ENCODE measurements at regions not wholly inside any gene's neighbourhood (a gene's known extent, or its start where the extent isn't known, plus 50 kb on each side); places are given as distances from the start of the nearest gene placed in this dataset.

GRCh38 chr1:239677362-239677761 lies 291.0 kb downstream of the CHRM3 start:
- POLR2A ChIA-PET, result no interaction called here
- TF ChIP-seq CTCF (IDR thresholded peaks at IDR 0.05), result no peak

GRCh38 chr1:239678181-239678580 lies 291.8 kb downstream of the CHRM3 start:
- ATAC-seq (ENCODE audit: poor library complexity) (no peak), DNase-seq (no peak)
- POLR2A ChIA-PET, result no interaction called here
- no peaks in the 10 kb centered on the region for H3K9me3 Mint-ChIP-seq
- Histone ChIP-seq H3K9me3 (ENCODE audit: control insufficient read depth in 1 of 2, insufficient read depth in 1 of 2, low read length in 2 of 2) (no peaks in the 10 kb centered on the region), H3K36me3 (ENCODE audit: insufficient read depth, low read length) (no peaks in the 10 kb centered on the region), H3K4me3 (ENCODE audit: low read length) (no peak overlapping the region), H3K27ac (ENCODE audit: low read depth in 1 of 2, low read length in 2 of 2) (no peak overlapping the region), H3K4me1 (ENCODE audit: insufficient read depth, low read length) (no peaks in the 10 kb centered on the region), H3K27me3 (ENCODE audit: control insufficient read depth in 1 of 2, insufficient read depth in 2 of 2, low read length in 2 of 2) (no peaks in the 10 kb centered on the region)
- no peak overlapping the region for H3K27ac Mint-ChIP-seq
- no peak overlapping the region for H3K4me3 Mint-ChIP-seq
- intact Hi-C loops (cut with DNase I, micrococcal nuclease), result no loop called here
- CTCF ChIA-PET, result no interaction called here
- H3K27me3 Mint-ChIP-seq, result no peaks in the 10 kb centered on the region
- no peaks in the 10 kb centered on the region for H3K4me1 Mint-ChIP-seq (ENCODE audit: low read depth)
- TF ChIP-seq CTCF (IDR thresholded peaks at IDR 0.05), result no peak
- no peaks in the 10 kb centered on the region for H3K36me3 Mint-ChIP-seq (ENCODE audit: low read depth)

More at GRCh38 chr1:239677362-239677761, 291.0 kb downstream of the CHRM3 start:
- Histone ChIP-seq H3K9me3 (ENCODE audit: control insufficient read depth in 1 of 2, insufficient read depth in 1 of 2, low read length in 2 of 2) (no peaks in the 10 kb centered on the region), H3K4me1 (ENCODE audit: insufficient read depth, low read length) (no peaks in the 10 kb centered on the region), H3K4me3 (ENCODE audit: low read length) (no peak overlapping the region), H3K36me3 (ENCODE audit: insufficient read depth, low read length) (no peaks in the 10 kb centered on the region), H3K27me3 (ENCODE audit: control insufficient read depth in 1 of 2, insufficient read depth in 2 of 2, low read length in 2 of 2) (no peaks in the 10 kb centered on the region), H3K27ac (ENCODE audit: low read depth in 1 of 2, low read length in 2 of 2) (no peak overlapping the region)
- Mint-ChIP-seq H3K36me3 (ENCODE audit: low read depth) (no peaks in the 10 kb centered on the region), H3K27me3 (no peaks in the 10 kb centered on the region), H3K9me3 (no peaks in the 10 kb centered on the region), H3K4me3 (no peak overlapping the region), H3K27ac (no peak overlapping the region), H3K4me1 (ENCODE audit: low read depth) (no peaks in the 10 kb centered on the region)
- DNase-seq (no peak), ATAC-seq (ENCODE audit: poor library complexity) (no peak)
- intact Hi-C loops (cut with DNase I, micrococcal nuclease), result no loop called here
- CTCF ChIA-PET, result no interaction called here

GRCh38 chr1:239682046-239682445 lies 295.7 kb downstream of the CHRM3 start:
- intact Hi-C loops (cut with DNase I, micrococcal nuclease), result no loop called here
- Mint-ChIP-seq H3K4me1 (ENCODE audit: low read depth) (no peaks in the 10 kb centered on the region), H3K36me3 (ENCODE audit: low read depth) (no peaks in the 10 kb centered on the region), H3K27ac (no peak overlapping the region), H3K4me3 (no peak overlapping the region), H3K9me3 (no peaks in the 10 kb centered on the region), H3K27me3 (no peaks in the 10 kb centered on the region)
- no peaks in the 10 kb centered on the region for H3K9me3 ChIP-seq (ENCODE audit: control insufficient read depth in 1 of 2, insufficient read depth in 1 of 2, low read length in 2 of 2)
- DNase-seq (no peak), ATAC-seq (ENCODE audit: poor library complexity) (no peak)
- ChIA-PET POLR2A (no interaction called here), CTCF (no interaction called here)
- no peak for TF ChIP-seq CTCF (IDR thresholded peaks at IDR 0.05)
- H3K27ac ChIP-seq (ENCODE audit: low read depth in 1 of 2, low read length in 2 of 2), result no peak overlapping the region
- H3K4me1 ChIP-seq (ENCODE audit: insufficient read depth, low read length), result no peaks in the 10 kb centered on the region
- H3K36me3 ChIP-seq (ENCODE audit: insufficient read depth, low read length), result no peaks in the 10 kb centered on the region
- no peak overlapping the region for H3K4me3 ChIP-seq (ENCODE audit: low read length)
- H3K27me3 ChIP-seq (ENCODE audit: control insufficient read depth in 1 of 2, insufficient read depth in 2 of 2, low read length in 2 of 2), result no peaks in the 10 kb centered on the region

All from CD4-positive, alpha-beta T cell (primary cell).